HEK293 (cell line): ENCODE measurements at regions not wholly inside any gene's neighbourhood (a gene's known extent, or its start where the extent isn't known, plus 50 kb on each side); places are given as distances from the start of the nearest gene placed in this dataset.

Source experiments
- CTCF ChIA-PET: fragments of 350-600 bp; formaldehyde crosslinking; extraction: SDS; loops from one replicate; lab custom pipeline; 2021; ENCODE audit warnings: antibody characterized with exemption; lab: Yijun Ruan, JAX
- POLR2A ChIA-PET: fragments of 300-600 bp; formaldehyde crosslinking; extraction: SDS; loops from one replicate; lab custom pipeline; 2020; ENCODE audit warnings: antibody characterized with exemption, inconsistent platforms; lab: Yijun Ruan, JAX
- H3K27ac ChIP-seq: fragments of 200-500 bp; sonication (Bioruptor generic); 2 replicates; pipeline ENCODE4 v1.5.1; 2014; ENCODE audit warnings: low read depth, low read length, control low read depth, inconsistent platforms; ENCODE audit errors: extremely low read depth
- H3K36me3 ChIP-seq, 2 experiments: fragments of 200-500 bp in 1 of 2; sonication (Bioruptor generic) in 1 of 2; 1 replicate in 1 of 2; 2 replicates in 1 of 2; pipeline ENCODE4 v1.5.1; 2014 to 2017; ENCODE audit warnings: inconsistent platforms in 2 of 2, low read length in 2 of 2; ENCODE audit not compliant: control insufficient read depth in 2 of 2, insufficient read depth in 1 of 2
- H3K4me1 ChIP-seq: fragments of 200-500 bp; sonication (Bioruptor generic); 2 replicates; pipeline ENCODE4 v1.5.1; 2014; ENCODE audit warnings: mild to moderate bottlenecking, low read length, inconsistent platforms; ENCODE audit not compliant: control insufficient read depth, insufficient read depth
- H3K4me3 ChIP-seq: 2 replicates; pipeline ENCODE4 v1.5.1; 2011; ENCODE audit warnings: low read depth, mild to moderate bottlenecking, control low read depth, low read length, moderate library complexity
- H3K9me3 ChIP-seq: fragments of 200-500 bp; sonication (Bioruptor generic); 2 replicates; pipeline ENCODE4 v1.5.1; 2014; ENCODE audit warnings: low read depth, low read length, inconsistent platforms; ENCODE audit not compliant: control insufficient read depth, insufficient read depth
- HOXD13 ChIP-seq: sonication (generic); formaldehyde crosslinking; IDR thresholded peaks from 2 replicates; pipeline ENCODE4 v1.8.0; 2022; ENCODE audit warnings: missing genetic modification reagents, borderline replicate concordance
- PRDM1 ChIP-seq: fragments of 450-650 bp; formaldehyde crosslinking; IDR thresholded peaks from 2 replicates; pipeline ENCODE4; 2016; ENCODE audit warnings: missing biosample characterization, missing genetic modification characterization
- ZEB2 ChIP-seq: fragments of 450-650 bp; formaldehyde crosslinking; IDR thresholded peaks from 2 replicates; pipeline ENCODE4 v1.5.1; 2016; ENCODE audit warnings: missing biosample characterization, missing genetic modification characterization
- ZNF121 ChIP-seq: fragments of 450-650 bp; formaldehyde crosslinking; IDR thresholded peaks from 2 replicates; pipeline ENCODE4 v1.5.1; 2016; ENCODE audit warnings: missing biosample characterization, missing genetic modification characterization
- ZNF239 ChIP-seq: fragments of 450-650 bp; formaldehyde crosslinking; IDR thresholded peaks from 2 replicates; pipeline ENCODE4 v1.5.1; 2016; ENCODE audit warnings: missing biosample characterization, missing genetic modification characterization
- ZNF302 ChIP-seq: fragments of 450-650 bp; formaldehyde crosslinking; IDR thresholded peaks from 2 replicates; pipeline ENCODE4 v1.5.1; 2016; ENCODE audit warnings: missing biosample characterization, missing genetic modification characterization, low read depth
- ZNF324 ChIP-seq: fragments of 450-650 bp; formaldehyde crosslinking; IDR thresholded peaks from 2 replicates; pipeline ENCODE4 v1.5.1; 2016; ENCODE audit warnings: missing biosample characterization, missing genetic modification characterization
- ZNF335 ChIP-seq: fragments of 450-650 bp; formaldehyde crosslinking; conservative IDR thresholded peaks from 2 replicates; pipeline ENCODE4 v1.5.1; 2016; ENCODE audit warnings: missing biosample characterization, missing genetic modification characterization
- ZNF530 ChIP-seq: fragments of 450-650 bp; formaldehyde crosslinking; IDR thresholded peaks from 2 replicates; pipeline ENCODE4 v1.5.1; 2016; ENCODE audit warnings: low read depth, missing biosample characterization, missing genetic modification characterization
- ZNF548 ChIP-seq: fragments of 450-650 bp; formaldehyde crosslinking; IDR thresholded peaks from 2 replicates; pipeline ENCODE4 v1.5.1; 2016; ENCODE audit warnings: missing biosample characterization, missing genetic modification characterization
- ZNF560 ChIP-seq: fragments of 450-650 bp; formaldehyde crosslinking; IDR thresholded peaks from 2 replicates; pipeline ENCODE4 v1.5.1; 2017; ENCODE audit warnings: missing biosample characterization, missing genetic modification characterization, borderline replicate concordance
- ZNF629 ChIP-seq: fragments of 450-650 bp; formaldehyde crosslinking; IDR thresholded peaks from 2 replicates; pipeline ENCODE4 v1.5.1; 2017; ENCODE audit warnings: missing biosample characterization, missing genetic modification characterization
- ZNF658 ChIP-seq: fragments of 450-650 bp; formaldehyde crosslinking; IDR thresholded peaks from 2 replicates; pipeline ENCODE4; 2016; ENCODE audit warnings: missing biosample characterization, missing genetic modification characterization
- ZNF660 ChIP-seq: fragments of 450-650 bp; IDR thresholded peaks from 2 replicates; pipeline ENCODE4 v1.5.1; 2018; ENCODE audit warnings: missing biosample characterization, mild to moderate bottlenecking, missing genetic modification characterization
- ZNF747 ChIP-seq: fragments of 450-650 bp; formaldehyde crosslinking; IDR thresholded peaks from 2 replicates; pipeline ENCODE4 v1.5.1; 2016; ENCODE audit warnings: missing biosample characterization, missing genetic modification characterization
- ZSCAN23 ChIP-seq: fragments of 450-650 bp; formaldehyde crosslinking; IDR thresholded peaks from 2 replicates; pipeline ENCODE4 v1.5.1; 2016; ENCODE audit warnings: missing biosample characterization, missing genetic modification characterization
- TF ChIP-seq, protein P1 (sequence below): fragments of 450-650 bp; formaldehyde crosslinking; IDR thresholded peaks from 2 replicates; pipeline ENCODE4 v1.5.1; 2017; ENCODE audit warnings: missing biosample characterization, missing genetic modification characterization
- TF ChIP-seq, protein P2 (sequence below): fragments of 450-650 bp; formaldehyde crosslinking; IDR thresholded peaks from 2 replicates; pipeline ENCODE4 v1.5.1; 2016; ENCODE audit warnings: missing biosample characterization, missing genetic modification characterization
- TF ChIP-seq, protein P3 (sequence below): fragments of 450-650 bp; formaldehyde crosslinking; IDR thresholded peaks from 2 replicates; pipeline ENCODE4; 2016; ENCODE audit warnings: missing biosample characterization, missing genetic modification characterization

DNA sequence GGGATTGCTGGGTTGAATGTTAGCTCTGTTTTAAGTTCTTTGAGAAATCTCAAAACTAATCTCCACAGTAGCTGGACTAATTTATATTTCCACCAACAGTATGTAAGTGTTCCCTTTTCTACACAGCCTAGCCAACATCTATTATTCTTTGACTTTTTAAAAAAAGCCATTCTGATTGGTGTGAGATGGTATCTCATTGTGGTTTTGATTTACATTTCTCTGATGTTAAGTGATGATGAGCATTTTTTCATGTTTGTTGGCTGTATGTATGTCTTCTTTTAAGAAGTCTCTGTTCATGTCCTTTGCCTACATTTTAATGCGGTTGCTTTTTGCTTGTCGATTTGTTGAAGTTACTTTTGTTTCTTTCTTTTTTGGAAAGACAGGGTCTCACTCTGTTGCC is 301.1 kb upstream of the OR4E1 start:
- H3K9me3 ChIP-seq: no peaks in the 10 kb centered on the region
- no peak overlapping the region for H3K27ac ChIP-seq
- ChIA-PET POLR2A (no interaction called here), CTCF (interaction anchor here (0.5 to 1.6 kb wide), 2 partner anchors 14 to 226 kb away, joined by 3 to 5 read pairs; no protein-coding TSS in a partner anchor)
- H3K4me1 ChIP-seq: no peaks in the 10 kb centered on the region
- H3K4me3 ChIP-seq: no peak overlapping the region
- H3K36me3 ChIP-seq: no peaks in the 10 kb centered on the region
- TF ChIP-seq ZNF335 (tag by site-specific recombination): no peak

GRCh38 chr14:21965042-21965441 is 291.4 kb upstream of the OR4E1 start:
- Histone ChIP-seq H3K36me3 (no peaks in the 10 kb centered on the region), H3K9me3 (no peaks in the 10 kb centered on the region), H3K4me3 (no peak overlapping the region), H3K27ac (no peak overlapping the region), H3K4me1 (no peaks in the 10 kb centered on the region)
- ChIA-PET CTCF (interaction anchor here (0.7 to 2.2 kb wide), 3 partner anchors 13 to 213 kb away, joined by 3 to 17 read pairs (median 4); no protein-coding TSS in a partner anchor), POLR2A (no interaction called here)
- TF ChIP-seq ZNF302 (tag by site-specific recombination) (no peak), ZNF747 (tag by site-specific recombination) (no peak), ZNF560 (tag by site-specific recombination) (no peak), ZNF324 (tag by site-specific recombination) (no peak), ZEB2 (tag by site-specific recombination) (no peak), ZNF548 (tag by site-specific recombination) (no peak), ZNF530 (no peak), HOXD13 (no peak), ZNF629 (tag by site-specific recombination) (no peak), ZSCAN23 (tag by site-specific recombination) (no peak)

GRCh38 chr14:21964180-21964579 is 290.6 kb upstream of the OR4E1 start:
- POLR2A ChIA-PET: no interaction called here
- CTCF ChIA-PET: interaction anchor here (0.7 to 2.2 kb wide), 4 partner anchors 14 to 421 kb away, joined by 3 to 17 read pairs (median 8); no protein-coding TSS in a partner anchor
- TF ChIP-seq, protein P1, sequence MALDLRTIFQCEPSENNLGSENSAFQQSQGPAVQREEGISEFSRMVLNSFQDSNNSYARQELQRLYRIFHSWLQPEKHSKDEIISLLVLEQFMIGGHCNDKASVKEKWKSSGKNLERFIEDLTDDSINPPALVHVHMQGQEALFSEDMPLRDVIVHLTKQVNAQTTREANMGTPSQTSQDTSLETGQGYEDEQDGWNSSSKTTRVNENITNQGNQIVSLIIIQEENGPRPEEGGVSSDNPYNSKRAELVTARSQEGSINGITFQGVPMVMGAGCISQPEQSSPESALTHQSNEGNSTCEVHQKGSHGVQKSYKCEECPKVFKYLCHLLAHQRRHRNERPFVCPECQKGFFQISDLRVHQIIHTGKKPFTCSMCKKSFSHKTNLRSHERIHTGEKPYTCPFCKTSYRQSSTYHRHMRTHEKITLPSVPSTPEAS (tag by site-specific recombination): no peak
- no peak for TF ChIP-seq ZNF658
- TF ChIP-seq ZNF239 (tag by site-specific recombination): no peak
- TF ChIP-seq ZNF660: no peak
- TF ChIP-seq, protein P2, sequence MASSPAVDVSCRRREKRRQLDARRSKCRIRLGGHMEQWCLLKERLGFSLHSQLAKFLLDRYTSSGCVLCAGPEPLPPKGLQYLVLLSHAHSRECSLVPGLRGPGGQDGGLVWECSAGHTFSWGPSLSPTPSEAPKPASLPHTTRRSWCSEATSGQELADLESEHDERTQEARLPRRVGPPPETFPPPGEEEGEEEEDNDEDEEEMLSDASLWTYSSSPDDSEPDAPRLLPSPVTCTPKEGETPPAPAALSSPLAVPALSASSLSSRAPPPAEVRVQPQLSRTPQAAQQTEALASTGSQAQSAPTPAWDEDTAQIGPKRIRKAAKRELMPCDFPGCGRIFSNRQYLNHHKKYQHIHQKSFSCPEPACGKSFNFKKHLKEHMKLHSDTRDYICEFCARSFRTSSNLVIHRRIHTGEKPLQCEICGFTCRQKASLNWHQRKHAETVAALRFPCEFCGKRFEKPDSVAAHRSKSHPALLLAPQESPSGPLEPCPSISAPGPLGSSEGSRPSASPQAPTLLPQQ (tag by site-specific recombination): no peak
- no peak for TF ChIP-seq PRDM1 (tag by site-specific recombination)
- TF ChIP-seq, protein P3, sequence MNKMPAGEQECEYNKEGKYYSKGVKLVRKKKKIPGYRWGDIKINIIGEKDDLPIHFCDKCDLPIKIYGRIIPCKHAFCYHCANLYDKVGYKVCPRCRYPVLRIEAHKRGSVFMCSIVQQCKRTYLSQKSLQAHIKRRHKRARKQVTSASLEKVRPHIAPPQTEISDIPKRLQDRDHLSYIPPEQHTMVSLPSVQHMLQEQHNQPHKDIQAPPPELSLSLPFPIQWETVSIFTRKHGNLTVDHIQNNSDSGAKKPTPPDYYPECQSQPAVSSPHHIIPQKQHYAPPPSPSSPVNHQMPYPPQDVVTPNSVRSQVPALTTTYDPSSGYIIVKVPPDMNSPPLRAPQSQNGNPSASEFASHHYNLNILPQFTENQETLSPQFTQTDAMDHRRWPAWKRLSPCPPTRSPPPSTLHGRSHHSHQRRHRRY (tag by site-specific recombination): no peak
- no peak for TF ChIP-seq ZNF121 (tag by site-specific recombination)
- no peaks in the 10 kb centered on the region for H3K4me1 ChIP-seq
- no peak overlapping the region for H3K4me3 ChIP-seq
- no peaks in the 10 kb centered on the region for H3K36me3 ChIP-seq
- H3K9me3 ChIP-seq: no peaks in the 10 kb centered on the region
- no peak overlapping the region for H3K27ac ChIP-seq
